ENCODE measurements at regions not wholly inside any gene's neighbourhood (a gene's known extent, or its start where the extent isn't known, plus 50 kb on each side); places are given as distances from the start of the nearest gene placed in this dataset.

- no peak for TF ChIP-seq PATZ1 (CRISPR knock-in tag; IDR thresholded peaks at IDR 0.05; ENCODE audit: borderline replicate concordance)
- no peak for TF ChIP-seq RARB (CRISPR knock-in tag; IDR thresholded peaks at IDR 0.05)
- no peak for TF ChIP-seq OSR1 (CRISPR knock-in tag; IDR thresholded peaks at IDR 0.05)
Measured at GRCh38 chr9:71308454-71308853, 187.0 kb upstream of the TRPM3 start.
